G401 (cell line): ENCODE measurements at regions not wholly inside any gene's neighbourhood (a gene's known extent, or its start where the extent isn't known, plus 50 kb on each side); places are given as distances from the start of the nearest gene placed in this dataset.
"Not testable (repeated sequence)": the region's sequence is repeated elsewhere in the genome, so short reads cannot be mapped to it uniquely, and the experiment has no call there.

Source experiments
- DNase-seq: peaks from one replicate; pipeline ENCODE4 v3.0.0-alpha.2; 2015; ENCODE audit warnings: low spot score
- in situ Hi-C: cut with HindIII; loops from 2 replicates; pipeline ENCODE4 v1.10.0; 2016; ENCODE audit warnings: low sequenced_read_pairs, mixed read lengths

DNA sequence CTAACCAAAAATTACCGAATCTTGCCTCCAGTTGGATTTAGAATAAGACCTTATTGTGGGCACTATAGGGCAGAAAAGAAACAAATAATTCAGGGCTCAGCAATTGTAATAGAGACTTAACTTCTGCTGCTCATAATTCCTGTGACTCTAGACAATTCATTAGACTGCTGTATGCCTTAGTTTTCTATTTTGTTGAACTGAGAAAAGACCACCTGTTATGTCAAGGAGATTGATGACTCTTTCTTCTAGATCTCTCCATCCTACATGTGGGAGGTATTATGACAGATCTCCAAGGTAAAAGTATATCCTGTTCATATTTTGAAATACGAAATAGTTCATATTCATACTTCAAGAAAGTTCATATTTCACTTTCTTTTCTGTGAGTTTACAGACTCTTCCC is 605.1 kb downstream of the PSAT1 start:
- DNase-seq, result no peak
- in situ Hi-C loops, result no loop called here

GRCh38 chr9:78903581-78903980 is 606.7 kb downstream of the PSAT1 start:
- in situ Hi-C loops, result no loop called here
- DNase-seq, result no peak

DNA sequence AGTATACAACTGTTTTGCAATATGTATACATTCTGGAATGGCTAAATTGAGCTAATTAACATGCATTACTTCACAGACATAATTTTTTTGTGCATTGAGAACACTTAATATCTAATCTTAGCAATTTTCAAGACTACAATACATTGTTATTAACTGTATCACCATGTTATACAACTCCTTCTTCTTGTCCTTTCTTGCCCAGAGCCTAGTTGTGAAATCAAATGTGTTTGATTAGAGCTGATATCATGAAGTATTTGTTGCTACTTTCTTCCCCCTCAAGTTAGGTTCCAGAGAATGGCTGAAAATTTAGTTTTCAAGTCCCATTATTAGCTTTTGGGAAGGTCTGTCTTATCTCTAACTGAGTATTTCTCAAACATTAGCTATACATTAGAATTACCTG is 607.8 kb downstream of the PSAT1 start:
- DNase-seq, result no peak
- in situ Hi-C loops, result no loop called here

DNA sequence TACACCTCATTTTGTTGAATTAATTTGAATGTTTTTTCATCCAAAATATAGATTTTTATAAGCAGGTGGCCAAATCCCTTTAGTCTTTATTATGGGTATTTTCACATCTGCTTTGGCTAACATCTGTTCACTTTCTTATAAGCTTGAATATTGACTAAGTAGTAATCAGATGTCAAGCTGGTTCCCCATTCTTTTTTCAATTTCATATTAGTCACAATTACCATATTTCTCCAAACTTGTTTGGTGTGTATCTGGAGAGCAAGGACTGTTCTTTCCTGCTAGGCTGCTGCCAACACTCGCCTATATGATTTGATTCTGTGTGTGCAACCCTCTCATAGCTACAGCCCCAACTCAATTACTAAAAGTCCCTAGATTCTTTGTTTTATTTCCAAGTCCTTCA is 608.5 kb downstream of the PSAT1 start:
- in situ Hi-C loops, result no loop called here
- no peak for DNase-seq

DNA sequence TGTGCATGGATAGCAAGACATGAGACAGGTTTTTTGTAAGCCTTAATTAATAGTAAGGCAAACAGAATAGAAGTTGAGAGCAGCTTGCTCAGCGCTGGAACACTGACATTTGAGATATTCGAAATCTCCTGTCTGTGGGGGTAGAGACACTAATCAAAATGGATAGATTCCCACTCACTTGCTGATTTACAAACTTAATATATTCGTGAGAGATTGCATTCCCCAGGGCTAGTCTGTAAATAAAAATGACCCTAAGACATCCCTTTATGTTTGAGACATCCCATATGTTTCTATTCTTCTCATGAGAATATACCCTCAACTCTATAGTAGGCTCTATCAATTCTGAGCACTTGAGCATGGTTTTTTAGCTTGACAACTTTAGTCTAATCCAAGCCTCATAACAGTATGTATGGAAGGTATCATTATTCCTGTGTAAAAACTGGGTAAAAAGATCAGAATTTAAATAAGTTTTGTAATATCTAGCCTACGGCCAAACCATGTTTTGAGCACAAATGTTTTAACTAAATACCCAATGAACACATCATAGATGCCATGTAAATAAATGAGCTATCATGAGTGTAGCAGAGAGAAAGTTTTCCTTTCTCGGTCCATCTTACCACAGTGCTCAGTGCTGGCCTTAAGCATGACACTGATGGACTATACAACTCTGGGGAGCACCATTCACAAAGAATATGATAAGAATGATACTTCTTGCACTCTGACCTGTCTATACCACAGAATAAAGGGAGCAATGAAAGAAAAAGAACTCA is 609.2 kb downstream of the PSAT1 start:
- no peak for DNase-seq
- in situ Hi-C loops, result no loop called here

- in situ Hi-C loops, result no loop called here
- DNase-seq, result no peak
Measured at GRCh38 chr9:78909566-78909965, 612.6 kb downstream of the PSAT1 start.

DNA sequence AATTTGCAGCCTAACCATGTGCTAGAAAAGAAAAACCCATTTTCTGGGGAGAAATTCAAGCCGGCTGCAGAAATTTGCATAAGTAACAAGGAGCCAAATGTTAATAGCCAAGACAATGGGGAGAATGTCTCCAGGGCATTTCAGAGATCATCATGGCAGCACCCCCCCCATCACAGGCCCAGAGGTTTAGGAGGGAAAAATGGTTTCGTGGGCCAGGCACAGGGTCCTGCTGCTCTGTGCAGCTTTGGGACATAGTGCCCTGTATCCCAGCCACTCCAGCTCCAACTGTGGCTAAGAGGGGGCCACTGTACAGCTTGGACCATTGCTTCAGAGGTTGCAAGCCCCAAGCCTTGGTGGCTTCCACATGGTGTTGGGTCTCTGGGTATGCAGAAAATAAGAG is 620.0 kb downstream of the PSAT1 start:
- DNase-seq, in situ Hi-C loops: not testable (repeated sequence)

GRCh38 chr9:78918976-78919375 is 622.1 kb downstream of the PSAT1 start:
- DNase-seq, result no peak
- in situ Hi-C loops, result no loop called here

- DNase-seq, result no peak
- in situ Hi-C loops, result no loop called here
Measured at GRCh38 chr9:78919701-78920100, 622.8 kb downstream of the PSAT1 start.

GRCh38 chr9:78921341-78921740 is 624.4 kb downstream of the PSAT1 start:
- in situ Hi-C loops, result no loop called here
- DNase-seq, result no peak

DNA sequence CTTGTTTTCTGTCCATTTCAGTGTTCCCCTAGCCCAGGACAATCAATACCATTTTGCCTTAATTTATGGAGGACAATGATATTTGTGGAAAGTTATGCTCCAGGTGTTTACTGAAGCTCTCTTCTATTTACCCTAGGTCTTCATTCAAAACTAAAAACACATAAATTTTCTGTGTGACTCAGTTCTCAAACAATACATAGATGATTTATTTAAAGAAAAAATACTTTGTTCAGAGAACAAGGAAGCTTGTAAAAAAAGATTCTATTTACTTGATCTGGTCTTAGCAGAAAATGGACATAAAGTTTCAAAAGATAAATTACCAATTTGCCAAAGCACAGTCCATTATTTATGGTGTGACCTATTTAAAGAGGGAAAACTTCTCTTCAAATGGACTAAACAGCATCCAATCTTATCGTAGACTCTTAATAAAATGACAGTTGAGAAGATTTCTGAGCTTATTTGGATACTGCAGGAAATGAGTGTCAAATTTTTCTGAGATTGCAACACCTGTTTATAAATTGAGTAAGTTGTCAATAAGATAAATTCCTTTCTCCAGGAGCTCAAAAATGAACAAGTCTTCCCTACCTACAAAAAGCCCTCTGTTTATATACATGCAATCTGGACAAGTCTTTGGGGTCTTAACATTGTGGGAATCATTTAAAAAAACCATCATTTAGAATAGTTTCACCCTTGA is 627.2 kb downstream of the PSAT1 start:
- no peak for DNase-seq
- in situ Hi-C loops, result no loop called here

DNA sequence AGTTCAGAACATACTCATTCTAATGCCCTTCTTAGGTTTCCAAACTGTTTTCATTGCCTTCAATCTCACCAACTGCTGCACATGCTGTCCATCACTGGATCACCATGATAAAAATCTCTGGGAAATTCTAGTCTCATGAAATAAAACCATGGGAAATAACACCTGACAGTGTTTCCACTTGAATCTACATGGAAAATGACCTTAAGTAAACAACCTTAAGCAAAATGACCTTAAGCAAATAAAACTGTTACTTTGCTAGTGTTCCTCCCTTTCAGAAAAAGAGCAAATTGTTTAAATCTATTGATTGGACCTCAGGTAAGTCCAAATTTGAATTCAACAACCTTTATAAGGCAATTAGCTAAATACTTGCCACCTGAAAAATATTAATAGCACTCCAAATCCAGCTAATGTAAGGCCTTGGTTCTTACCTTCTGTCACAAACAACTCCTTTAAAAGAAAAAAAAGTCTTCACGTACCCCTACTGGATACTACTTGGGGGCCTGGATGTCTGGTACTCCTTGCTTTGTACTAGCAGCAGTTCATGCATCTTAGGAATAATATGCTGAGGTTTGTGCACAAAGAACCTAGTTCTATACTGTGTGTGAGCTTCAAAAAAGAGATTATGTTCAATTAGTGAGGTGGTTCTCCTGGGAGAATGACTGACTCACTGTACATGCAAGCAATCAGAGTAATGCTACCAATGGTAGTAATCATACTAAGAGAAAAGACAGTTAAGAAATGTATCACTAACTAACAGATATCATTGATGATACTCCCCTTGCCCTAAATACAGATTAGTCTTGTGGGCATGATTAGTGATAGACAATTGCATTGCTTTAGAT is 630.4 kb downstream of the PSAT1 start:
- in situ Hi-C loops, result no loop called here
- DNase-seq, result no peak

- no peak for DNase-seq
- in situ Hi-C loops, result no loop called here
Measured at GRCh38 chr9:78928625-78929405, 631.9 kb downstream of the PSAT1 start.

GRCh38 chr9:78930281-78930680 is 633.4 kb downstream of the PSAT1 start:
- no peak for DNase-seq
- in situ Hi-C loops, result no loop called here

GRCh38 chr9:78932849-78933627 is 636.1 kb downstream of the PSAT1 start:
- DNase-seq, result no peak

GRCh38 chr9:78934880-78935279 is 636.9 kb upstream of the TLE4 start:
- no peak for DNase-seq
- in situ Hi-C loops, result no loop called here

More at GRCh38 chr9:78932849-78933627, 636.1 kb downstream of the PSAT1 start:
- in situ Hi-C loops, result no loop called here

DNA sequence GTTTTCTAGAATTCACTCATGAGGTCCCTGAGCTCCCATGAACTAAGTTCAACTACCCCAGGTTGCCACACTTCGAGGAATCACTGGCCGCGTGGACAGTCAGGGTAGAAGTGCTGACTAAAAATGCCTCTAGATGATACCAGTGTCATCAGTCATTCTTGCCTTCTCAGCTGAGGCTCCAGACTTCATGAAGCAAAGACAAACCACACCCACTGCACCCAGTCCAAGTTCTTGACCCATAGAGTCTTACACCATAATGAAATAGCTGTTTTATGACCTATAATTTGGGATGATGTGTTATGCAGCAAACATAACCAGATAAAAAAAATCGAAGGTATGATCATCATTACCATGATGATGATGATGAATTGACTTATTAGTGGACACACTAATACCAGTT is 632.9 kb upstream of the TLE4 start:
- DNase-seq, result no peak
- in situ Hi-C loops, result no loop called here

- no peak for DNase-seq
- in situ Hi-C loops, result no loop called here
Measured at GRCh38 chr9:78939311-78940065, 632.3 kb upstream of the TLE4 start.
